ENCODE measurements at regions not wholly inside any gene's neighbourhood (a gene's known extent, or its start where the extent isn't known, plus 50 kb on each side); places are given as distances from the start of the nearest gene placed in this dataset.
"Not testable (repeated sequence)": the region's sequence is repeated elsewhere in the genome, so short reads cannot be mapped to it uniquely, and the experiment has no call there.

GRCh38 chr1:218891577-218891976, 282.1 kb upstream of the LYPLAL1 start:
- TF ChIP-seq POLR2A (IDR thresholded peaks at IDR 0.05; ENCODE audit: low read length) (no peak), GATA1 (IDR thresholded peaks at IDR 0.05; ENCODE audit: low read depth, low read length) (no peak)
- no peak for DNase-seq

GRCh38 chr1:218895064-218895587, 278.6 kb upstream of the LYPLAL1 start:
- TF ChIP-seq GATA1 (IDR thresholded peaks at IDR 0.05; ENCODE audit: low read depth, low read length) (no peak), POLR2A (IDR thresholded peaks at IDR 0.05; ENCODE audit: low read length) (no peak)
- DNase-seq: no peak

GRCh38 chr1:218896202-218896601, 277.5 kb upstream of the LYPLAL1 start:
- no peak for DNase-seq
- TF ChIP-seq POLR2A (IDR thresholded peaks at IDR 0.05; ENCODE audit: low read length) (no peak), GATA1 (IDR thresholded peaks at IDR 0.05; ENCODE audit: low read depth, low read length) (no peak)

GRCh38 chr1:218898921-218899320, 274.8 kb upstream of the LYPLAL1 start:
- TF ChIP-seq GATA1 (IDR thresholded peaks at IDR 0.05; ENCODE audit: low read depth, low read length) (no peak), POLR2A (IDR thresholded peaks at IDR 0.05; ENCODE audit: low read length) (no peak)
- DNase-seq: no peak

- DNase-seq: no peak
- TF ChIP-seq GATA1 (IDR thresholded peaks at IDR 0.05; ENCODE audit: low read depth, low read length) (no peak), POLR2A (IDR thresholded peaks at IDR 0.05; ENCODE audit: low read length) (no peak)
These were observed 273.1 kb upstream of the LYPLAL1 start for GRCh38 chr1:218900615-218901014.

- DNase-seq: no peak
- TF ChIP-seq POLR2A (IDR thresholded peaks at IDR 0.05; ENCODE audit: low read length) (no peak), GATA1 (IDR thresholded peaks at IDR 0.05; ENCODE audit: low read depth, low read length) (no peak)
These were observed 269.3 kb upstream of the LYPLAL1 start for GRCh38 chr1:218904416-218904815.

GRCh38 chr1:218916720-218917119, 257.0 kb upstream of the LYPLAL1 start:
- no peak for TF ChIP-seq POLR2A (IDR thresholded peaks at IDR 0.05; ENCODE audit: low read length)
- no peak for TF ChIP-seq GATA1 (IDR thresholded peaks at IDR 0.05; ENCODE audit: low read depth, low read length)
- no peak for DNase-seq

- TF ChIP-seq GATA1 (IDR thresholded peaks at IDR 0.05; ENCODE audit: low read depth, low read length): no peak
- no peak for TF ChIP-seq POLR2A (IDR thresholded peaks at IDR 0.05; ENCODE audit: low read length)
These were observed 256.0 kb upstream of the LYPLAL1 start for GRCh38 chr1:218917656-218918055.

GRCh38 chr1:218925777-218926176, 247.9 kb upstream of the LYPLAL1 start:
- no peak for TF ChIP-seq POLR2A (IDR thresholded peaks at IDR 0.05; ENCODE audit: low read length)
- TF ChIP-seq GATA1 (IDR thresholded peaks at IDR 0.05; ENCODE audit: low read depth, low read length): no peak
- DNase-seq: no peak

More at GRCh38 chr1:218917656-218918055, 256.0 kb upstream of the LYPLAL1 start:
- no peak for DNase-seq

- DNase-seq: no peak
- TF ChIP-seq POLR2A (IDR thresholded peaks at IDR 0.05; ENCODE audit: low read length) (no peak), GATA1 (IDR thresholded peaks at IDR 0.05; ENCODE audit: low read depth, low read length) (no peak)
These were observed 247.0 kb upstream of the LYPLAL1 start for GRCh38 chr1:218926631-218927030.

GRCh38 chr1:218930000-218930399, 243.7 kb upstream of the LYPLAL1 start:
- no peak for TF ChIP-seq GATA1 (IDR thresholded peaks at IDR 0.05; ENCODE audit: low read depth, low read length)
- no peak for TF ChIP-seq POLR2A (IDR thresholded peaks at IDR 0.05; ENCODE audit: low read length)

GRCh38 chr1:218930472-218931241, 243.0 kb upstream of the LYPLAL1 start:
- DNase-seq: no peak

More at GRCh38 chr1:218930000-218930399, 243.7 kb upstream of the LYPLAL1 start:
- no peak for DNase-seq

GRCh38 chr1:218931324-218931723, 242.4 kb upstream of the LYPLAL1 start:
- DNase-seq: no peak

More at GRCh38 chr1:218930472-218931241, 243.0 kb upstream of the LYPLAL1 start:
- no peak for TF ChIP-seq GATA1 (IDR thresholded peaks at IDR 0.05; ENCODE audit: low read depth, low read length)
- no peak for TF ChIP-seq POLR2A (IDR thresholded peaks at IDR 0.05; ENCODE audit: low read length)

GRCh38 chr1:218933513-218933912, 240.2 kb upstream of the LYPLAL1 start:
- TF ChIP-seq GATA1 (IDR thresholded peaks at IDR 0.05; ENCODE audit: low read depth, low read length) (no peak), POLR2A (IDR thresholded peaks at IDR 0.05; ENCODE audit: low read length) (no peak)
- no peak for DNase-seq

More at GRCh38 chr1:218931324-218931723, 242.4 kb upstream of the LYPLAL1 start:
- TF ChIP-seq POLR2A (IDR thresholded peaks at IDR 0.05; ENCODE audit: low read length): no peak
- no peak for TF ChIP-seq GATA1 (IDR thresholded peaks at IDR 0.05; ENCODE audit: low read depth, low read length)

- DNase-seq: not testable (repeated sequence)
These were observed 238.3 kb upstream of the LYPLAL1 start for GRCh38 chr1:218935408-218935807.
